ENCODE measurements at regions not wholly inside any gene's neighbourhood (a gene's known extent, or its start where the extent isn't known, plus 50 kb on each side); places are given as distances from the start of the nearest gene placed in this dataset.
A peak's percentile ranks its signal among the peaks of the same experiment; 100 is the strongest.

GRCh38 chr2:41994233-41994637 is 53.6 kb upstream of the PKDCC start:
- Histone ChIP-seq H3K36me3 (ENCODE audit: control insufficient read depth, insufficient read depth, low read length) (no peaks in the 10 kb centered on the region), H3K27me3 (ENCODE audit: control insufficient read depth, insufficient read depth, low read length) (no peaks in the 10 kb centered on the region), H3K4me3 (replicated peaks in 1 of 4; ENCODE audit: control extremely low read depth in 1 of 4, insufficient read depth in 1 of 4, low read depth in 3 of 4, low read length in 4 of 4) (no peak overlapping the region), H3K4me2 (ENCODE audit: extremely low read depth, insufficient read depth, low read length) (no peak overlapping the region), H4K20me1 (ENCODE audit: control insufficient read depth, extremely low read depth, insufficient read depth, low read length) (no peaks in the 10 kb centered on the region), H3K27ac (ENCODE audit: insufficient read depth, low read length) (no peak overlapping the region), H3K9ac (ENCODE audit: insufficient read depth, low read length) (no peak overlapping the region), H3K9me3 (ENCODE audit: control insufficient read depth, insufficient read depth, low read depth, low read length) (no peaks in the 10 kb centered on the region), H3K79me2 (ENCODE audit: control insufficient read depth, insufficient read depth, low read length) (no peaks in the 10 kb centered on the region), H3K4me1 (ENCODE audit: control insufficient read depth, extremely low read depth, insufficient read depth, low read length) (no peaks in the 10 kb centered on the region), H2AFZ (ENCODE audit: low read length) (no peak overlapping the region)
- peak; percentile 53 to 76 for DNase-seq (ENCODE audit: low read depth in 2 of 2)
- no peak for TF ChIP-seq EZH2 (IDR thresholded peaks at IDR 0.05; ENCODE audit: low read length, missing control alignments)
- TF ChIP-seq, protein P1, sequence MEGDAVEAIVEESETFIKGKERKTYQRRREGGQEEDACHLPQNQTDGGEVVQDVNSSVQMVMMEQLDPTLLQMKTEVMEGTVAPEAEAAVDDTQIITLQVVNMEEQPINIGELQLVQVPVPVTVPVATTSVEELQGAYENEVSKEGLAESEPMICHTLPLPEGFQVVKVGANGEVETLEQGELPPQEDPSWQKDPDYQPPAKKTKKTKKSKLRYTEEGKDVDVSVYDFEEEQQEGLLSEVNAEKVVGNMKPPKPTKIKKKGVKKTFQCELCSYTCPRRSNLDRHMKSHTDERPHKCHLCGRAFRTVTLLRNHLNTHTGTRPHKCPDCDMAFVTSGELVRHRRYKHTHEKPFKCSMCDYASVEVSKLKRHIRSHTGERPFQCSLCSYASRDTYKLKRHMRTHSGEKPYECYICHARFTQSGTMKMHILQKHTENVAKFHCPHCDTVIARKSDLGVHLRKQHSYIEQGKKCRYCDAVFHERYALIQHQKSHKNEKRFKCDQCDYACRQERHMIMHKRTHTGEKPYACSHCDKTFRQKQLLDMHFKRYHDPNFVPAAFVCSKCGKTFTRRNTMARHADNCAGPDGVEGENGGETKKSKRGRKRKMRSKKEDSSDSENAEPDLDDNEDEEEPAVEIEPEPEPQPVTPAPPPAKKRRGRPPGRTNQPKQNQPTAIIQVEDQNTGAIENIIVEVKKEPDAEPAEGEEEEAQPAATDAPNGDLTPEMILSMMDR (conservative IDR thresholded peaks at IDR 0.05 in 1 of 2, IDR thresholded peaks at IDR 0.05 in 1 of 2; ENCODE audit: low read depth in 1 of 2, low read length in 2 of 2): no peak

DNA sequence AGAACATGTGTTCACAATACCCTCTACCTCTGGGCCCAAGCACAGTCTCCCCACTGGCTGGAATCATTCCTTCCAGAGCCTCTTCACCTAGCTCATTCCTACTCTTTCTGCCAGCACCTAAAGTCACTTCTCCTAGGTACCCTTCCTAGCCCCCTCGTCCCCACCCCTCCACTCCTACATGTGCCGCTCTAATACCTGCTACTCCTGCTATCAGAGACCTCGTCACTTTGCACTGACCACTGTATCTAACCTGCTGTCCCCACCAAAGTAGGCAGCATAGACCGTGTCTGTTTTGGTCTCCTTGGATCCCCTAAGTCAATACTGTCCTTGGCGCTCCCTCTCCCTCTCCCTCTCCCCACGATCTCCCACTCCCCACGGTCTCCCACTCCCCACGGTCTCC is 53.2 kb upstream of the PKDCC start:
- Histone ChIP-seq H3K27ac (ENCODE audit: insufficient read depth, low read length) (no peak overlapping the region), H3K4me3 (replicated peaks in 1 of 4; ENCODE audit: control extremely low read depth in 1 of 4, insufficient read depth in 1 of 4, low read depth in 3 of 4, low read length in 4 of 4) (no peak overlapping the region), H3K9ac (ENCODE audit: insufficient read depth, low read length) (no peak overlapping the region), H3K36me3 (ENCODE audit: control insufficient read depth, insufficient read depth, low read length) (no peaks in the 10 kb centered on the region), H3K4me2 (ENCODE audit: extremely low read depth, insufficient read depth, low read length) (no peak overlapping the region), H3K4me1 (ENCODE audit: control insufficient read depth, extremely low read depth, insufficient read depth, low read length) (no peaks in the 10 kb centered on the region), H3K79me2 (ENCODE audit: control insufficient read depth, insufficient read depth, low read length) (no peaks in the 10 kb centered on the region), H2AFZ (ENCODE audit: low read length) (no peak overlapping the region), H3K27me3 (ENCODE audit: control insufficient read depth, insufficient read depth, low read length) (peaks cover under 1% of the 10 kb centered on the region), H3K9me3 (ENCODE audit: control insufficient read depth, insufficient read depth, low read depth, low read length) (no peaks in the 10 kb centered on the region), H4K20me1 (ENCODE audit: control insufficient read depth, extremely low read depth, insufficient read depth, low read length) (no peaks in the 10 kb centered on the region)
- DNase-seq (ENCODE audit: low read depth in 2 of 2): no peak
- no peak for TF ChIP-seq EZH2 (IDR thresholded peaks at IDR 0.05; ENCODE audit: low read length, missing control alignments)
- TF ChIP-seq, protein P1 (conservative IDR thresholded peaks at IDR 0.05 in 1 of 2, IDR thresholded peaks at IDR 0.05 in 1 of 2; ENCODE audit: low read depth in 1 of 2, low read length in 2 of 2): no peak

- TF ChIP-seq, protein P1 (conservative IDR thresholded peaks at IDR 0.05 in 1 of 2, IDR thresholded peaks at IDR 0.05 in 1 of 2; ENCODE audit: low read depth in 1 of 2, low read length in 2 of 2): no peak
- no peak for TF ChIP-seq EZH2 (IDR thresholded peaks at IDR 0.05; ENCODE audit: low read length, missing control alignments)
- no peak overlapping the region for H3K4me3 ChIP-seq (replicated peaks in 1 of 4; ENCODE audit: control extremely low read depth in 1 of 4, insufficient read depth in 1 of 4, low read depth in 3 of 4, low read length in 4 of 4)
- no peak overlapping the region for H3K4me2 ChIP-seq (ENCODE audit: extremely low read depth, insufficient read depth, low read length)
Measured at GRCh38 chr2:41997561-41997960, 50.3 kb upstream of the PKDCC start.

More at GRCh38 chr2:41997561-41997960, 50.3 kb upstream of the PKDCC start:
- no peaks in the 10 kb centered on the region for H4K20me1 ChIP-seq (ENCODE audit: control insufficient read depth, extremely low read depth, insufficient read depth, low read length)
- H3K27me3 ChIP-seq (ENCODE audit: control insufficient read depth, insufficient read depth, low read length): peaks cover 11% of the 10 kb centered on the region
- DNase-seq (ENCODE audit: low read depth in 2 of 2): no peak
- H3K27ac ChIP-seq (ENCODE audit: insufficient read depth, low read length): no peak overlapping the region
- no peak overlapping the region for H3K9ac ChIP-seq (ENCODE audit: insufficient read depth, low read length)
- H2AFZ ChIP-seq (ENCODE audit: low read length): no peak overlapping the region
- H3K79me2 ChIP-seq (ENCODE audit: control insufficient read depth, insufficient read depth, low read length): no peaks in the 10 kb centered on the region
- no peaks in the 10 kb centered on the region for H3K4me1 ChIP-seq (ENCODE audit: control insufficient read depth, extremely low read depth, insufficient read depth, low read length)
- H3K9me3 ChIP-seq (ENCODE audit: control insufficient read depth, insufficient read depth, low read depth, low read length): no peaks in the 10 kb centered on the region
- no peaks in the 10 kb centered on the region for H3K36me3 ChIP-seq (ENCODE audit: control insufficient read depth, insufficient read depth, low read length)

All from fibroblast of lung (primary cell).